ENCODE measurements at regions not wholly inside any gene's neighbourhood (a gene's known extent, or its start where the extent isn't known, plus 50 kb on each side); places are given as distances from the start of the nearest gene placed in this dataset.

GRCh38 chr10:9901971-9902370 lies 1115.7 kb upstream of the CELF2 start:
- Histone ChIP-seq H3K4me1 (no peaks in the 10 kb centered on the region), H3K27ac (no peak overlapping the region), H3K9me3 (no peaks in the 10 kb centered on the region), H3K27me3 (no peaks in the 10 kb centered on the region), H3K4me3 (replicated peaks in 1 of 3) (no peak overlapping the region), H3K36me3 (no peaks in the 10 kb centered on the region)
- TF ChIP-seq POLR2A (IDR thresholded peaks at IDR 0.05), result no peak
- TF ChIP-seq, protein P1, sequence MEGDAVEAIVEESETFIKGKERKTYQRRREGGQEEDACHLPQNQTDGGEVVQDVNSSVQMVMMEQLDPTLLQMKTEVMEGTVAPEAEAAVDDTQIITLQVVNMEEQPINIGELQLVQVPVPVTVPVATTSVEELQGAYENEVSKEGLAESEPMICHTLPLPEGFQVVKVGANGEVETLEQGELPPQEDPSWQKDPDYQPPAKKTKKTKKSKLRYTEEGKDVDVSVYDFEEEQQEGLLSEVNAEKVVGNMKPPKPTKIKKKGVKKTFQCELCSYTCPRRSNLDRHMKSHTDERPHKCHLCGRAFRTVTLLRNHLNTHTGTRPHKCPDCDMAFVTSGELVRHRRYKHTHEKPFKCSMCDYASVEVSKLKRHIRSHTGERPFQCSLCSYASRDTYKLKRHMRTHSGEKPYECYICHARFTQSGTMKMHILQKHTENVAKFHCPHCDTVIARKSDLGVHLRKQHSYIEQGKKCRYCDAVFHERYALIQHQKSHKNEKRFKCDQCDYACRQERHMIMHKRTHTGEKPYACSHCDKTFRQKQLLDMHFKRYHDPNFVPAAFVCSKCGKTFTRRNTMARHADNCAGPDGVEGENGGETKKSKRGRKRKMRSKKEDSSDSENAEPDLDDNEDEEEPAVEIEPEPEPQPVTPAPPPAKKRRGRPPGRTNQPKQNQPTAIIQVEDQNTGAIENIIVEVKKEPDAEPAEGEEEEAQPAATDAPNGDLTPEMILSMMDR (IDR thresholded peaks at IDR 0.05), result no peak
- 26 to 73% methylated on average over 1 of the region's 1 CpG for WGBS, 2 donors
- no peak for DNase-seq
- intact Hi-C loops (cut with DNase I), result no loop called here

DNA sequence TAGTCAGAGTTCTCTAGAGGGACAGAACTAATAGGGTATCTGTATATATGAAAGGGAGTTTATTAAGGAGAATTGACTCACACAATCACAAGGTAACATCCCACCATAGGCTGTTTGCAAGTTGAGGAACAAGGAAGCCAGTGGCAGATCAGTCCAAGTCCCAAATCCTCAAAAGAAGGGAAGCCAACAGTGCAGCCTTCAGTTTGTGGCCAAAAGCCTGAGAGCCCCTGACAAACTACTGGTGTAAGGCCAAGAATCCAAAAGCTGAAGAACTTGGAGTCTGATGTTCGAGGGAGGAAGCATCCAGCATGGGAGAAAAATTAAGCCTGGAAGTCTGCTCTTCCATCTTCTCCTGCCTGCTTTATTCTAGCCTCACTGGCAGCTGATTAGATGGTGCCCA lies 1107.2 kb upstream of the CELF2 start:
- TF ChIP-seq POLR2A (IDR thresholded peaks at IDR 0.05), result no peak
- TF ChIP-seq, protein P1 (IDR thresholded peaks at IDR 0.05), result no peak
- Histone ChIP-seq H3K27ac (no peak overlapping the region), H3K9me3 (no peaks in the 10 kb centered on the region), H3K36me3 (no peaks in the 10 kb centered on the region), H3K27me3 (no peaks in the 10 kb centered on the region), H3K4me1 (no peaks in the 10 kb centered on the region), H3K4me3 (replicated peaks in 1 of 3) (no peak overlapping the region)
- no peak for DNase-seq
- WGBS, 2 donors, result 36 to 67% methylated on average over 1 of the region's 1 CpG
- intact Hi-C loops (cut with DNase I), result no loop called here

DNA sequence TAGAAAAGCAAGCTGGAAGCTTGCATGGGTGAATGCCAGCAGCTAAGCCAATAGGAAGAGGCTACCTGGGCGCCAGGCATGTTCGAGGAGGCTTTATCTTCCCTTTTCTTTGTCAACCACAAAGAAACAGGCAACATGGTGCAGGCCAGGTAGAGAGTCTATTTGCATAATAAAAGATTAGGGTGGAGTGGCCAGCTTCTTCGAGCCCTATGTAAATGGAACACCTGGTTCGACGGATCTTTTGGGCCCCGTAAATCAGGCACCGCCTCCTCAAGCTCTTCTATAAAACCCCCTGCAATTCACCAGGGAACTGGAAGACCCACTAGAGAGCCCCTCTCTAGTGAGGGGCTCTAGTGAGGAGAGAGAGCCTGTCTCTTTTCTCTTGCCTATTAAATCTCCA lies 1106.2 kb upstream of the CELF2 start:
- 79 to 90% methylated on average over 7 of the region's 7 CpGs for WGBS, 2 donors

DNA sequence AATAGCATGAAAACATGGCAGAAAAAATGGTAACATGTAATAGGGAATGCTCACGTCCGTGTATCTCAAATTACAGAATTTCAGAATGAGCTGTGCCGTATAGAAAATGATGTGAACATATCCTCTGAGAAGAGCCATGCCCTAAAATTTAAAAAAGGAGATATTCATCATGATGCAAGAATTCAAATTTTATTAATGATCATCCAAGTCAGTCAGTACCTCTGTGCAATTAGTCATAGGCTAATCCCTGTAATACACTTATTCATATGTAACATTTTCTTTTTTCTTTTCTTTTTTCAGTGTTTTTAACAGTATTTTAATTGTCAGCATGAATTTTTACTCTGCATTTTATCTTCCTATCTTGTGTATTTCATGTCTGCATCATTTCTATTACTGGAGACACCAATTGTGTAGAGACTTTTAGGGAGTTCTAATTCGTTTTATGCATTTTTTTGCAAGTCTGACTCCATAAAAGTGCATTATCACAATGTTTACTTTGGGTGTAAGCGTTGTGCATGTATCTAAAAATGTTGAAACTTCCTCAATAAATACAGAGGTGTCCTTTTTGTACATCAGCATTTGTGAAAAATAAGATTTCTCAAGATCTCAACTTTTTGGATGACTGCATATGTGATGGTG lies 1103.7 kb upstream of the CELF2 start:
- Histone ChIP-seq H3K9me3 (no peaks in the 10 kb centered on the region), H3K27me3 (no peaks in the 10 kb centered on the region), H3K27ac (no peak overlapping the region), H3K4me1 (no peaks in the 10 kb centered on the region), H3K4me3 (replicated peaks in 1 of 3) (no peak overlapping the region), H3K36me3 (no peaks in the 10 kb centered on the region)
- intact Hi-C loops (cut with DNase I), result no loop called here
- DNase-seq, result no peak
- 73 to 74% methylated on average over 5 of the region's 5 CpGs for WGBS, 2 donors
- no peak for TF ChIP-seq POLR2A (IDR thresholded peaks at IDR 0.05)
- TF ChIP-seq, protein P1 (IDR thresholded peaks at IDR 0.05), result no peak

More for the DNA sequence above, 1106.2 kb upstream of the CELF2 start:
- H3K36me3 ChIP-seq, result no peaks in the 10 kb centered on the region
- no peaks in the 10 kb centered on the region for H3K27me3 ChIP-seq
- intact Hi-C loops (cut with DNase I), result no loop called here
- H3K9me3 ChIP-seq, result no peaks in the 10 kb centered on the region
- H3K4me3 ChIP-seq (replicated peaks in 1 of 3), result no peak overlapping the region
- TF ChIP-seq POLR2A (IDR thresholded peaks at IDR 0.05), result no peak
- TF ChIP-seq, protein P1 (IDR thresholded peaks at IDR 0.05), result no peak
- no peak overlapping the region for H3K27ac ChIP-seq
- no peaks in the 10 kb centered on the region for H3K4me1 ChIP-seq
- DNase-seq, result no peak

DNA sequence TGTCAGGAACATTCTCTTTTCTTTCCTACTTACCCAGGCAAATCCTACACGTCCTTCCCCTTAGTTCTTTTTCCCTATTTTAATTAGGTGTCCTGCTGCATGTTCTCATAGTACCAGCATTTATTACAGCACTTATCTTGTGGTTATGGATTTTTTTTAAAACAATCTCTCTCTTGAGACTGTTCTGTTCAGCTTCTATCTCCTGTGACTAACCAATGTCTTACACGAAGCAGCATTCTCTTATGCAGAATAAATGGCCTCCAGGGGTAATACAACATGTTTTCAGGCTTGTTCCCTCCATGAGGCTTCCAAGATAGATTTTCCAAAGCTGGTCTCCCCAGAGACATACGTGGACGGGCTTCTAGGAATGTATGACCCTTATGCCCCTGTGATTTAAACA lies 1096.1 kb upstream of the CELF2 start:
- TF ChIP-seq, protein P1 (IDR thresholded peaks at IDR 0.05), result no peak
- TF ChIP-seq POLR2A (IDR thresholded peaks at IDR 0.05), result no peak
- Histone ChIP-seq H3K9me3 (no peaks in the 10 kb centered on the region), H3K27ac (no peak overlapping the region), H3K4me3 (replicated peaks in 1 of 3) (no peak overlapping the region), H3K36me3 (no peaks in the 10 kb centered on the region), H3K27me3 (no peaks in the 10 kb centered on the region), H3K4me1 (no peaks in the 10 kb centered on the region)
- 45 to 61% methylated on average over 4 of the region's 4 CpGs for WGBS, 2 donors
- intact Hi-C loops (cut with DNase I), result no loop called here
- DNase-seq, result no peak

Data from thyroid gland (tissue), 4 donors.